B cell (primary cell): ENCODE measurements at regions not wholly inside any gene's neighbourhood (a gene's known extent, or its start where the extent isn't known, plus 50 kb on each side); places are given as distances from the start of the nearest gene placed in this dataset.

Source experiments
- EZH2 ChIP-seq: IDR thresholded peaks from 2 replicates; pipeline ENCODE4 v1.6.1; 2012; ENCODE audit warnings: borderline replicate concordance, low read depth, mild to moderate bottlenecking, moderate library complexity, low read length; ENCODE audit not compliant: insufficient read depth, poor library complexity, severe bottlenecking
- TF ChIP-seq, protein P1 (sequence below): fragments of 200-600 bp; IDR thresholded peaks from one replicate; pipeline ENCODE4 v1.8.0; 2022; ENCODE audit warnings: antibody characterized with exemption, mild to moderate bottlenecking

DNA sequence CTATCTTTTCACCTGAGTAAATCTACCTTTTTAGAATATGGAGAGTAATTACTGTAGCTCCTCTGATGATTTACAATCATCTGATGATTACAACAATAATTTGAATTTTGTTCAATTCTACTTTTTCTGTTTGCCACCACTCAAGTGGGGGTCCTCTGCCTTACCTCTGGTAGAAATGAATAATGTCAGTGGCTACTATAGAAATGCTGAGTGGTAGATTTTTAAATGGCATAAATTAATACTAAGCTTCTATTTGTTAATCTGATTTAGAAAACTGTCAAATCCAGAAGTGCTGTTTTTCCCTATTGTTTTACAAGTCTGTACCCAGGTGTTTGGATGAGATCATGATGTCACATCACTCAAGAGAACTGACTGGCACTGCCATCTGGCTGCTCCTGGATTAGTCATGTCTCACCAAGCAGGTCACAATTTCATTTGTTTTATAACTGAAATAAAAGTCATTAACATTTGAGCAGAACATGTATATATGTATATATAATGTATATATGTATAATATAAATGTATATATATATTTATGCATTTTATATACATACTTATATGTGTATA lies 494.8 kb downstream of the TBC1D4 start:
- TF ChIP-seq, protein P1, sequence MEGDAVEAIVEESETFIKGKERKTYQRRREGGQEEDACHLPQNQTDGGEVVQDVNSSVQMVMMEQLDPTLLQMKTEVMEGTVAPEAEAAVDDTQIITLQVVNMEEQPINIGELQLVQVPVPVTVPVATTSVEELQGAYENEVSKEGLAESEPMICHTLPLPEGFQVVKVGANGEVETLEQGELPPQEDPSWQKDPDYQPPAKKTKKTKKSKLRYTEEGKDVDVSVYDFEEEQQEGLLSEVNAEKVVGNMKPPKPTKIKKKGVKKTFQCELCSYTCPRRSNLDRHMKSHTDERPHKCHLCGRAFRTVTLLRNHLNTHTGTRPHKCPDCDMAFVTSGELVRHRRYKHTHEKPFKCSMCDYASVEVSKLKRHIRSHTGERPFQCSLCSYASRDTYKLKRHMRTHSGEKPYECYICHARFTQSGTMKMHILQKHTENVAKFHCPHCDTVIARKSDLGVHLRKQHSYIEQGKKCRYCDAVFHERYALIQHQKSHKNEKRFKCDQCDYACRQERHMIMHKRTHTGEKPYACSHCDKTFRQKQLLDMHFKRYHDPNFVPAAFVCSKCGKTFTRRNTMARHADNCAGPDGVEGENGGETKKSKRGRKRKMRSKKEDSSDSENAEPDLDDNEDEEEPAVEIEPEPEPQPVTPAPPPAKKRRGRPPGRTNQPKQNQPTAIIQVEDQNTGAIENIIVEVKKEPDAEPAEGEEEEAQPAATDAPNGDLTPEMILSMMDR: no peak
- TF ChIP-seq EZH2: no peak
